Endodermal cell (in vitro differentiated cells): ENCODE measurements at regions not wholly inside any gene's neighbourhood (a gene's known extent, or its start where the extent isn't known, plus 50 kb on each side); places are given as distances from the start of the nearest gene placed in this dataset.

Experiments
- DNase-seq: peaks from one replicate; pipeline ENCODE4 v3.0.0-alpha.2; 2017
- H3K27ac ChIP-seq: 2 replicates; pipeline ENCODE4 v1.5.1; 2013; ENCODE audit warnings: mild to moderate bottlenecking, low read depth, low read length, moderate library complexity
- H3K27me3 ChIP-seq: 2 replicates; pipeline ENCODE4 v1.6.1; 2013; ENCODE audit warnings: mild to moderate bottlenecking, low read length, moderate library complexity; ENCODE audit not compliant: insufficient read depth, control insufficient read depth, poor library complexity, severe bottlenecking
- H3K36me3 ChIP-seq: 2 replicates; pipeline ENCODE4 v1.7.0; 2013; ENCODE audit warnings: mild to moderate bottlenecking, low read length, moderate library complexity; ENCODE audit not compliant: control insufficient read depth, insufficient read depth
- H3K4me1 ChIP-seq: one replicate; pipeline ENCODE4 v1.7.0; 2013; ENCODE audit warnings: low read length; ENCODE audit not compliant: control insufficient read depth, insufficient read depth
- H3K4me3 ChIP-seq: 2 replicates; pipeline ENCODE4 v1.5.1; 2013; ENCODE audit warnings: mild to moderate bottlenecking, low read length, moderate library complexity
- H3K9ac ChIP-seq: 2 replicates; pipeline ENCODE4 v1.6.1; 2013; ENCODE audit warnings: mild to moderate bottlenecking, low read length, moderate library complexity; ENCODE audit not compliant: poor library complexity, severe bottlenecking; ENCODE audit errors: extremely low read depth
- H3K9me3 ChIP-seq: 2 replicates; pipeline ENCODE4 v1.6.1; 2013; ENCODE audit warnings: mild to moderate bottlenecking, low read length, moderate library complexity; ENCODE audit not compliant: control insufficient read depth
- H3K27ac Mint-ChIP-seq: 2 replicates; pipeline ENCODE4 v1.8.0; 2020; ENCODE audit warnings: mixed read lengths
- H3K27me3 Mint-ChIP-seq: 2 replicates; pipeline ENCODE4 v1.8.0; 2021; ENCODE audit warnings: mild to moderate bottlenecking, mixed read lengths; ENCODE audit not compliant: insufficient read depth
- H3K36me3 Mint-ChIP-seq: 2 replicates; pipeline ENCODE4 v1.8.0; 2020; ENCODE audit warnings: low read depth, mixed read lengths
- H3K4me1 Mint-ChIP-seq: 2 replicates; pipeline ENCODE4 v1.8.0; 2020; ENCODE audit warnings: mixed read lengths
- H3K4me3 Mint-ChIP-seq: 2 replicates; pipeline ENCODE4 v1.8.0; 2020; ENCODE audit warnings: mild to moderate bottlenecking, moderate library complexity, mixed read lengths
- H3K9me3 Mint-ChIP-seq: 2 replicates; pipeline ENCODE4 v1.8.0; 2020; ENCODE audit warnings: mild to moderate bottlenecking, mixed read lengths
- CTCF ChIP-seq: fragments of 200-600 bp; sonication (generic); conservative IDR thresholded peaks from 2 replicates; pipeline ENCODE4 v1.5.0; 2021; ENCODE audit warnings: antibody characterized with exemption, mild to moderate bottlenecking
- WGBS, 2 experiments: methylation state at CpG; one replicate each; pipeline versions ENCODE4 v1.1.5 to v1.1.7; 2013; ENCODE audit warnings: missing lambda C conversion rate in 2 of 2, mixed read lengths in 1 of 2; ENCODE audit not compliant: insufficient coverage in 1 of 2, insufficient read length in 1 of 2; 5-methylcytosine and 5-hydroxymethylcytosine counted together

GRCh38 chr9:18343784-18344183 is 130.2 kb upstream of the ADAMTSL1 start:
- H3K4me3 Mint-ChIP-seq = no peak overlapping the region
- Histone ChIP-seq H3K27me3 (no peaks in the 10 kb centered on the region), H3K36me3 (no peaks in the 10 kb centered on the region), H3K9me3 (peaks cover 17% of the 10 kb centered on the region), H3K4me1 (no peaks in the 10 kb centered on the region), H3K4me3 (no peak overlapping the region), H3K27ac (no peak overlapping the region), H3K9ac (no peak overlapping the region)
- no peak for TF ChIP-seq CTCF
- DNase-seq = no peak
- no peak overlapping the region for H3K27ac Mint-ChIP-seq
- 69 to 89% methylated on average over 1 to 2 of the region's 2 CpGs for WGBS, 2 experiments
- peaks cover 16% of the 10 kb centered on the region for H3K9me3 Mint-ChIP-seq
- H3K27me3 Mint-ChIP-seq = no peaks in the 10 kb centered on the region
- H3K36me3 Mint-ChIP-seq = peaks cover 9% of the 10 kb centered on the region
- peaks cover 4% of the 10 kb centered on the region for H3K4me1 Mint-ChIP-seq

DNA sequence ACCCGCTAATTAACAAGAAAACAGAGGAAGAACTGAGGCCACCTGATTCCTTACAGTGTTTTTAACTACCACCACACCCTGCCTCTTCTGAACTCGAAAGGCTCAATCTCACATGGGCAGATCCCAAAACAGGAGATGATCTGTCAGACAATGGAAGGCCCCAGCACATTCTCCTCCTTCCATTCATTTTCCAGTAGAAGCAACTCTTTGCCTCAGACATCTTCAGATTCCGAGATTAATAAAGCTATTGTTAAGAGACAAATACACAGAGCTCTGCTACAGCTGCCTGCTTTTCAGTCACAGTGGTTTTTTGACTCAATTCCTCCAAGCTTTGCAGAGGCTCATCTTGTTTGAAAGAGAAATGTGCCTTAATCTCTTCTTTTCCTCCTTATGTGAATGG is 127.2 kb upstream of the ADAMTSL1 start:
- no peak overlapping the region for H3K27ac ChIP-seq
- no peaks in the 10 kb centered on the region for H3K27me3 Mint-ChIP-seq

DNA sequence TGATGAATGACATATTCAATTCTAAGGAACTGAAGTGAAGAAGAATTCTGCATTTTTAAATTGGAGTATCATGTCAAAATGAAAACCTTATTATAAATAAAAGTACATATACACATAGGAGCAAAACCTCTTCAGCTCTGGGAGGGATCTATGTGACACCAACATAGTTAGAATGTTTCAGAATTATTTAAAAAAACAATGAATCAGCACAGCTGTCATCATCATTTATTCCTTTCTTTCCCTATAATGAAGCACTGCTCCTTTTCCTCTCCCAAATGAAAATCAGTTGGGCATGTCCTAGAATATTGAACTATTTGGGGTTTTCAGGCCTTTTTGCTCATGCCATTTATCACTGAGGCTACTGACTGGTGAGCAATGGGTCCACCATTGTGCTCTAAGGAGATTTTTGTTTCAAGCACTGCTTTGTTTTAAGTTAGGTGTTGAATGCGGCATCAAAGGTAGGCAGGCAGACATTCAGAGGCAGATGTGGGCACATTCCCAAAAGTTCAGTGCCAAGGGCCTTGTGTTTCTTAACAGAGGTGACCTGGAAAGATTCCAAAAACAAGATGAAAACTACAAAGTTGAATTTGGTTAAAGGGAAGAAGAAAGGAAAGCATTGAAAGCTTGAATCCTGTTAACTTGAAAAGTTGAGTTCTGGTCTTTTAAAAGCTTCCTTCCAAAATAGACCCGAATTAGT is 126.4 kb upstream of the ADAMTSL1 start:
- H3K4me3 ChIP-seq = no peak overlapping the region
- Mint-ChIP-seq H3K27ac (no peak overlapping the region), H3K4me3 (no peak overlapping the region), H3K9me3 (no peaks in the 10 kb centered on the region), H3K4me1 (peaks cover 4% of the 10 kb centered on the region), H3K27me3 (no peaks in the 10 kb centered on the region), H3K36me3 (no peaks in the 10 kb centered on the region)
- H3K27me3 ChIP-seq = no peaks in the 10 kb centered on the region
- H3K36me3 ChIP-seq = no peaks in the 10 kb centered on the region
- no peak for TF ChIP-seq CTCF
- no peak overlapping the region for H3K27ac ChIP-seq
- H3K4me1 ChIP-seq = no peaks in the 10 kb centered on the region
- WGBS, 2 experiments = 83 to 96% methylated on average over 2 of the region's 2 CpGs
- H3K9ac ChIP-seq = no peak overlapping the region
- no peaks in the 10 kb centered on the region for H3K9me3 ChIP-seq
- DNase-seq = no peak

More for the DNA sequence above, 127.2 kb upstream of the ADAMTSL1 start:
- Histone ChIP-seq H3K36me3 (no peaks in the 10 kb centered on the region), H3K27me3 (no peaks in the 10 kb centered on the region), H3K9me3 (no peaks in the 10 kb centered on the region), H3K4me1 (no peaks in the 10 kb centered on the region), H3K9ac (no peak overlapping the region), H3K4me3 (no peak overlapping the region)
- H3K4me3 Mint-ChIP-seq = no peak overlapping the region
- WGBS, 2 experiments = 84 to 90% methylated on average over 2 to 3 of the region's 3 CpGs
- TF ChIP-seq CTCF = no peak
- no peaks in the 10 kb centered on the region for H3K9me3 Mint-ChIP-seq
- no peaks in the 10 kb centered on the region for H3K36me3 Mint-ChIP-seq
- H3K4me1 Mint-ChIP-seq = peaks cover 4% of the 10 kb centered on the region
- no peak overlapping the region for H3K27ac Mint-ChIP-seq
- DNase-seq = no peak
